22Rv1 (cell line): ENCODE measurements at regions not wholly inside any gene's neighbourhood (a gene's known extent, or its start where the extent isn't known, plus 50 kb on each side); places are given as distances from the start of the nearest gene placed in this dataset.

Experiments used
- ZFX ChIP-seq: fragments of 450-650 bp; IDR thresholded peaks from 2 replicates; pipeline ENCODE4 v1.6.1; 2017; ENCODE audit warnings: antibody characterized with exemption, borderline replicate concordance
- TF ChIP-seq, protein P1 (sequence below): fragments of 450-650 bp; IDR thresholded peaks from 2 replicates; pipeline ENCODE4 v1.5.1; 2017; ENCODE audit warnings: mild to moderate bottlenecking

DNA sequence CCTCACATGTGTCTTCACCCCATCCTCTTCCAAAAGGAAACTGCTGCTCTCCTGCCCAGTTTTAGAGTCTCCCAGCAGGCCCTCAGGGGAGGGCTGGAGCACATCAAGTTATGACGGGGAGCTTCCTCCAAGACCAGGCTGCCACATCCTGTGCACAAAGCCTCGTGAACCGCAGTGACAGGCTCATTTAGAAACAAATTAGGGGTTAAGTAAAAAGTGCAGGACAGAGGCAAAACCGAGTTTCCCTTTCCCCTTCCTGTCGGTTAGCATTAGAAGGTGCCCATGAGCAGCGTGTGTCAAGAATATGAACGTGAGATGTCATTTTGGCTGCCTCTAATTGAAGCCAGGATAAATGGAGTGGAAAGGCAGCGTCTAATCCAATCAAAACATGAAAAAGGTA is 199.7 kb downstream of the ARRDC4 start:
- TF ChIP-seq, protein P1, sequence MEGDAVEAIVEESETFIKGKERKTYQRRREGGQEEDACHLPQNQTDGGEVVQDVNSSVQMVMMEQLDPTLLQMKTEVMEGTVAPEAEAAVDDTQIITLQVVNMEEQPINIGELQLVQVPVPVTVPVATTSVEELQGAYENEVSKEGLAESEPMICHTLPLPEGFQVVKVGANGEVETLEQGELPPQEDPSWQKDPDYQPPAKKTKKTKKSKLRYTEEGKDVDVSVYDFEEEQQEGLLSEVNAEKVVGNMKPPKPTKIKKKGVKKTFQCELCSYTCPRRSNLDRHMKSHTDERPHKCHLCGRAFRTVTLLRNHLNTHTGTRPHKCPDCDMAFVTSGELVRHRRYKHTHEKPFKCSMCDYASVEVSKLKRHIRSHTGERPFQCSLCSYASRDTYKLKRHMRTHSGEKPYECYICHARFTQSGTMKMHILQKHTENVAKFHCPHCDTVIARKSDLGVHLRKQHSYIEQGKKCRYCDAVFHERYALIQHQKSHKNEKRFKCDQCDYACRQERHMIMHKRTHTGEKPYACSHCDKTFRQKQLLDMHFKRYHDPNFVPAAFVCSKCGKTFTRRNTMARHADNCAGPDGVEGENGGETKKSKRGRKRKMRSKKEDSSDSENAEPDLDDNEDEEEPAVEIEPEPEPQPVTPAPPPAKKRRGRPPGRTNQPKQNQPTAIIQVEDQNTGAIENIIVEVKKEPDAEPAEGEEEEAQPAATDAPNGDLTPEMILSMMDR: no peak
- TF ChIP-seq ZFX: no peak
